ENCODE measurements at regions not wholly inside any gene's neighbourhood (a gene's known extent, or its start where the extent isn't known, plus 50 kb on each side); places are given as distances from the start of the nearest gene placed in this dataset.

- TF ChIP-seq CTCF (IDR thresholded peaks at IDR 0.05) (no peak), POLR2A (IDR thresholded peaks at IDR 0.05) (no peak)
Measured at GRCh38 chrX:104310090-104310489, 55.4 kb upstream of the ESX1 start.

Measured in testis (tissue), 2 donors.